SK-N-SH (cell line): ENCODE measurements at regions not wholly inside any gene's neighbourhood (a gene's known extent, or its start where the extent isn't known, plus 50 kb on each side); places are given as distances from the start of the nearest gene placed in this dataset.

Source experiments
- CTCF ChIA-PET: fragments of 300-600, 350-600 bp; formaldehyde crosslinking; extraction: SDS; loops from one replicate; lab custom pipeline; 2021; lab: Yijun Ruan, JAX
- POLR2A ChIA-PET: fragments of 350-600 bp; sonication (Branson Sonifier 250); formaldehyde crosslinking; extraction: SDS; loops from one replicate; lab custom pipeline; 2020; ENCODE audit warnings: antibody characterized with exemption, inconsistent platforms; lab: Yijun Ruan, JAX
- DNase-seq: peaks from one replicate; pipeline ENCODE4 v3.0.0; 2012
- H2AFZ ChIP-seq: fragments of 200-600 bp; sonication (generic); 2 replicates; pipeline ENCODE4 v1.8.1; 2016; ENCODE audit warnings: antibody characterized with exemption, mild to moderate bottlenecking, low read depth
- H3F3A ChIP-seq: fragments of 200-600 bp; sonication (generic); replicated peaks from 2 replicates; pipeline ENCODE3; 2016; ENCODE audit warnings: antibody characterized with exemption, mild to moderate bottlenecking; ENCODE audit not compliant: insufficient read depth
- H3K27ac ChIP-seq, 2 experiments: fragments of 200-500 bp in 1 of 2; fragments of 200-600 bp in 1 of 2; sonication (Bioruptor generic) in 1 of 2; sonication (generic), shearing (Covaris generic) in 1 of 2; 2 replicates each; pipeline versions ENCODE4 v1.5.1 to v1.6.1; 2014 to 2016; ENCODE audit warnings: low read depth in 2 of 2, inconsistent platforms in 1 of 2, low read length in 1 of 2, mild to moderate bottlenecking in 1 of 2, mixed read lengths in 1 of 2
- H3K27me3 ChIP-seq: fragments of 200-600 bp; sonication (generic), shearing (Covaris generic); 2 replicates; pipeline ENCODE4 v1.6.1; 2016; ENCODE audit warnings: mixed run types; ENCODE audit not compliant: insufficient read depth
- H3K36me3 ChIP-seq, 2 experiments: fragments of 200-500 bp in 1 of 2; fragments of 200-600 bp in 1 of 2; sonication (Bioruptor generic) in 1 of 2; sonication (generic) in 1 of 2; replicated peaks in 1 of 2; 2 replicates each; pipeline versions ENCODE3 to v1.5.1; 2014 to 2016; ENCODE audit warnings: low read length in 1 of 2, mild to moderate bottlenecking in 1 of 2; ENCODE audit not compliant: insufficient read depth in 2 of 2, control insufficient read depth in 1 of 2
- H3K4me1 ChIP-seq, 2 experiments: fragments of 200-500 bp in 1 of 2; fragments of 200-600 bp in 1 of 2; sonication (Bioruptor generic) in 1 of 2; sonication (generic), shearing (Covaris generic) in 1 of 2; 2 replicates each; pipeline versions ENCODE4 v1.5.1 to v1.6.1; 2014 to 2016; ENCODE audit warnings: low read depth in 1 of 2, low read length in 1 of 2, mixed run types in 1 of 2; ENCODE audit not compliant: insufficient read depth in 2 of 2, control insufficient read depth in 1 of 2
- H3K4me2 ChIP-seq: fragments of 200-600 bp; sonication (generic), shearing (Covaris generic); 2 replicates; pipeline ENCODE4 v1.6.1; 2017; ENCODE audit warnings: mixed run types
- H3K4me3 ChIP-seq, 2 experiments: fragments of 200-500 bp in 1 of 2; fragments of 200-600 bp in 1 of 2; sonication (Bioruptor generic) in 1 of 2; sonication (generic), shearing (Covaris generic) in 1 of 2; 2 replicates each; pipeline versions ENCODE4 v1.5.1 to v1.8.1; 2014 to 2016; ENCODE audit warnings: low read depth in 2 of 2, inconsistent platforms in 1 of 2, low read length in 1 of 2, mild to moderate bottlenecking in 1 of 2, mixed read lengths in 1 of 2, moderate library complexity in 1 of 2
- H3K79me2 ChIP-seq: fragments of 200-600 bp; sonication (generic); 2 replicates; pipeline ENCODE4 v1.8.1; 2017; ENCODE audit warnings: mild to moderate bottlenecking; ENCODE audit not compliant: insufficient read depth
- H3K9ac ChIP-seq: fragments of 200-600 bp; sonication (generic); 2 replicates; pipeline ENCODE4 v1.6.1; 2017; ENCODE audit warnings: mixed run types
- H3K9me2 ChIP-seq: fragments of 200-600 bp; sonication (generic); 2 replicates; pipeline ENCODE4 v1.6.1; 2017; ENCODE audit warnings: mixed run types
- H3K9me3 ChIP-seq: fragments of 200-600 bp; sonication (generic); 2 replicates; pipeline ENCODE4 v1.6.1; 2017; ENCODE audit warnings: mixed run types, mild to moderate bottlenecking, moderate library complexity
- H4K20me1 ChIP-seq: fragments of 200-600 bp; sonication (generic); 2 replicates; pipeline ENCODE4 v1.6.1; 2017; ENCODE audit warnings: mild to moderate bottlenecking, mixed run types; ENCODE audit not compliant: insufficient read depth
- CHD2 ChIP-seq: fragments of 150-350 bp; IDR thresholded peaks from 2 replicates; pipeline ENCODE4 v1.6.1; 2018; ENCODE audit warnings: low read length; ENCODE audit not compliant: partially characterized antibody
- CTCF ChIP-seq: fragments of 200-600 bp; sonication (generic); IDR thresholded peaks from 2 replicates; pipeline ENCODE4 v1.6.1; 2017; ENCODE audit warnings: antibody characterized with exemption, mild to moderate bottlenecking, moderate library complexity
- ELF1 ChIP-seq: IDR thresholded peaks from 2 replicates; pipeline ENCODE4 v1.4.0; 2012
- EZH2phosphoT487 ChIP-seq: fragments of 200-600 bp; sonication (generic); IDR thresholded peaks from 2 replicates; pipeline ENCODE4 v1.6.1; 2017; ENCODE audit warnings: low read depth, mixed run types, mild to moderate bottlenecking, antibody characterized with exemption, moderate library complexity, borderline replicate concordance
- GABPA ChIP-seq: IDR thresholded peaks from 2 replicates; pipeline ENCODE4 v1.4.0; 2012; ENCODE audit warnings: low read depth, mild to moderate bottlenecking
- JUND ChIP-seq: IDR thresholded peaks from 2 replicates; pipeline ENCODE4 v1.4.0; 2012
- MAX ChIP-seq: IDR thresholded peaks from 2 replicates; pipeline ENCODE4 v1.4.0; 2012; ENCODE audit warnings: low read depth
- MXI1 ChIP-seq: IDR thresholded peaks from 2 replicates; pipeline ENCODE4 v1.6.1; 2012; ENCODE audit warnings: mild to moderate bottlenecking, low read depth, low read length, improper control_type of control experiment
- NFIC ChIP-seq: IDR thresholded peaks from 2 replicates; pipeline ENCODE4 v1.4.0; 2012; ENCODE audit warnings: borderline replicate concordance
- RCOR1 ChIP-seq: fragments of 150-350 bp; IDR thresholded peaks from 2 replicates; pipeline ENCODE4 v1.6.1; 2017; ENCODE audit warnings: antibody characterized with exemption, low read length
- RXRA ChIP-seq: IDR thresholded peaks from 2 replicates; pipeline ENCODE4 v1.4.0; 2012; ENCODE audit warnings: low read depth, mild to moderate bottlenecking, borderline replicate concordance
- SIN3A ChIP-seq: IDR thresholded peaks from 2 replicates; pipeline ENCODE4 v1.6.1; 2012; ENCODE audit warnings: low read depth, mild to moderate bottlenecking, low read length, moderate library complexity, borderline replicate concordance
- SMC3 ChIP-seq: IDR thresholded peaks from 2 replicates; pipeline ENCODE4 v1.6.1; 2012; ENCODE audit warnings: low read depth, low read length, improper control_type of control experiment
- TCF12 ChIP-seq: IDR thresholded peaks from 2 replicates; pipeline ENCODE4 v1.4.0; 2012
- YY1 ChIP-seq: IDR thresholded peaks from 2 replicates; pipeline ENCODE4 v1.4.0; 2012; ENCODE audit warnings: low read depth, mild to moderate bottlenecking
- ZBTB33 ChIP-seq: IDR thresholded peaks from 2 replicates; pipeline ENCODE4 v1.4.0; 2012; ENCODE audit warnings: low read depth, borderline replicate concordance
- WGBS: methylation state at CpG from one replicate; pipeline ENCODE4 v1.1.6; 2017; ENCODE audit warnings: low lambda C conversion rate; 5-methylcytosine and 5-hydroxymethylcytosine counted together

- no peak for TF ChIP-seq CTCF
- no peak for TF ChIP-seq ZBTB33
These were observed 298.8 kb downstream of the FOXL1 start (continued) for GRCh38 chr16:86877108-86877507.

GRCh38 chr16:86877835-86878234 is 299.5 kb downstream of the FOXL1 start:
- Histone ChIP-seq H3K27me3 (peaks cover 79% of the 10 kb centered on the region), H2AFZ (no peak overlapping the region), H3F3A (peaks cover 4% of the 10 kb centered on the region), H3K79me2 (no peaks in the 10 kb centered on the region), H3K36me3 (no peaks in the 10 kb centered on the region), H3K27ac (no peak overlapping the region), H3K4me2 (no peak overlapping the region), H4K20me1 (no peaks in the 10 kb centered on the region), H3K4me3 (no peak overlapping the region), H3K9ac (no peak overlapping the region), H3K9me3 (no peaks in the 10 kb centered on the region), H3K9me2 (no peaks in the 10 kb centered on the region), H3K4me1 (0 out of 4 replicates have a peak, but pooled peaks cover 0 to 3% of the 10 kb centered on the region in 2 experiments)
- WGBS: 4% methylated on average over 2 of the region's 2 CpGs
- ChIA-PET CTCF (no interaction called here), POLR2A (no interaction called here)
- no peak for DNase-seq
- TF ChIP-seq MAX: no peak
- no peak for TF ChIP-seq NFIC
- no peak for TF ChIP-seq SMC3
- no peak for TF ChIP-seq SIN3A
- TF ChIP-seq RCOR1: no peak
- TF ChIP-seq RXRA: no peak
- TF ChIP-seq CHD2: no peak
- TF ChIP-seq MXI1: no peak
- TF ChIP-seq JUND: no peak
- no peak for TF ChIP-seq EZH2phosphoT487
- TF ChIP-seq CTCF: no peak
- no peak for TF ChIP-seq ELF1
- TF ChIP-seq GABPA: no peak
- no peak for TF ChIP-seq ZBTB33
- no peak for TF ChIP-seq YY1
- no peak for TF ChIP-seq TCF12
